ENCODE measurements at regions not wholly inside any gene's neighbourhood (a gene's known extent, or its start where the extent isn't known, plus 50 kb on each side); places are given as distances from the start of the nearest gene placed in this dataset.

DNA sequence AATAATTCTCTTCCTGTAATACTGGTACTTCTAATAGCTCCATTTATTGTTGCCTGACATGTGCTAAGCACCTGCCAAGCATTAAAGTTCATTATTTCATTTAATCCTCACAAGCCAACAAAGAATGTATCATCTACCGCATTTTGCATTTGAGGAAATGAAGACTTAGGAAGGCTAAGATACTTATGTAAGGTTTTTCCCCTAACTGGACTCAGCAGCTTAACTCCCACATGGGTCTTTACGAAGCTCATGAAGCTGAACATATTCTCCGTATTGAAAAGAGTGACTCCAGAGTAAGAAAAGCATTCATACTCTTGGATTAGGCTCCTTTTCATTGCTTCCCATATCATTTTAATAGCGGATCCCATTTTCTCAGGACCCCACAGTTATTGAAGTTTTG is 155.7 kb upstream of the TMEM72 start:
- H3K27ac ChIP-seq, result no peak overlapping the region
- 72% methylated on average over 4 of the region's 4 CpGs for WGBS
- DNase-seq (ENCODE audit: low spot score in 2 of 2), result no peak

GRCh38 chr10:44756216-44756615 is 154.9 kb upstream of the TMEM72 start:
- no peak for TF ChIP-seq POLR2AphosphoS5 (IDR thresholded peaks at IDR 0.05)
- no peak for TF ChIP-seq EP300 (IDR thresholded peaks at IDR 0.05)
- TF ChIP-seq POLR2A (IDR thresholded peaks at IDR 0.05), result no peak
- TF ChIP-seq CTCF (IDR thresholded peaks at IDR 0.05), result no peak
- Histone ChIP-seq H3K9me3 (no peaks in the 10 kb centered on the region), H3K27me3 (no peaks in the 10 kb centered on the region), H3K4me3 (no peak overlapping the region), H3K4me1 (no peaks in the 10 kb centered on the region), H3K27ac (no peak overlapping the region), H3K36me3 (no peaks in the 10 kb centered on the region)
- DNase-seq (ENCODE audit: low spot score in 2 of 2), result no peak
- WGBS, result 80% methylated on average over 6 of the region's 6 CpGs

More for the DNA sequence above, 155.7 kb upstream of the TMEM72 start:
- H3K4me1 ChIP-seq, result no peaks in the 10 kb centered on the region
- H3K4me3 ChIP-seq, result no peak overlapping the region
- H3K36me3 ChIP-seq, result no peaks in the 10 kb centered on the region
- TF ChIP-seq POLR2A (IDR thresholded peaks at IDR 0.05) (no peak), CTCF (IDR thresholded peaks at IDR 0.05) (no peak), EP300 (IDR thresholded peaks at IDR 0.05) (no peak), POLR2AphosphoS5 (IDR thresholded peaks at IDR 0.05) (no peak)
- H3K9me3 ChIP-seq, result no peaks in the 10 kb centered on the region
- no peaks in the 10 kb centered on the region for H3K27me3 ChIP-seq

DNA sequence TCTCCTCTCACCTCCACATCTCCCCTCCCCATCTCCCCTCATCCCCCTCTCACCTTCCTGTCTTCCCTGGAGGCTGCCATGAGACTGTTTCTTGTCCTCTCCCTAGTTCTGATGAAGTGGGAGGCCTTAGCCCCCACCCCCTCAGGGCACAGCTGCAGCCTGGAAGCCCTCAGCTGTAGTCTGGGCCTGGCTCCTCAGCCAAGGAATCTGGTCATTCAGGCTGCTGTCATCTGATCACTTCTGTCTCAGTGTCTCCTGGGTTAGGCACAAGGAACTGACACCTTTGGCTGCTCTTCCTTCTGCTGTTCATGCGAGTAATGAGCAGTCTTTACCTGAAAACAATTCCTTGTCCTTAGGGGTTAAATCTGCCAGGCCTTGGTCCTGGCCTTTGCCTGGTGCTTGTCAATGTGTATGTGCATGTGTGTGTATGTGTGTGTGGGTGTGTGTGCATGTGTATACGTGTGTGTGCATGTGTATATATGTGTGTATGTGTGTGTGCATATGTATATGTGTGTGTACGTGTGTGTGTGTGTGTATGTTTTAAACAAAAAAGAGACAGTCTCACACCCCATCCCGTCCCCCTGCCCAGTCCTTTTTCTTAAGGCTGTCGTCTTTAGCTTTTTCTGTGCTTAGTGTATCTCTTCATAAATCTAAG is 153.5 kb upstream of the TMEM72 start:
- Histone ChIP-seq H3K4me1 (no peaks in the 10 kb centered on the region), H3K27me3 (no peaks in the 10 kb centered on the region), H3K36me3 (no peaks in the 10 kb centered on the region), H3K9me3 (no peaks in the 10 kb centered on the region), H3K27ac (no peak overlapping the region), H3K4me3 (no peak overlapping the region)
- WGBS, result 84% methylated on average over 5 of the region's 5 CpGs
- no peak for TF ChIP-seq CTCF (IDR thresholded peaks at IDR 0.05)
- TF ChIP-seq POLR2AphosphoS5 (IDR thresholded peaks at IDR 0.05), result no peak
- no peak for TF ChIP-seq EP300 (IDR thresholded peaks at IDR 0.05)
- no peak for TF ChIP-seq POLR2A (IDR thresholded peaks at IDR 0.05)
- no peak for DNase-seq (ENCODE audit: low spot score in 2 of 2)

DNA sequence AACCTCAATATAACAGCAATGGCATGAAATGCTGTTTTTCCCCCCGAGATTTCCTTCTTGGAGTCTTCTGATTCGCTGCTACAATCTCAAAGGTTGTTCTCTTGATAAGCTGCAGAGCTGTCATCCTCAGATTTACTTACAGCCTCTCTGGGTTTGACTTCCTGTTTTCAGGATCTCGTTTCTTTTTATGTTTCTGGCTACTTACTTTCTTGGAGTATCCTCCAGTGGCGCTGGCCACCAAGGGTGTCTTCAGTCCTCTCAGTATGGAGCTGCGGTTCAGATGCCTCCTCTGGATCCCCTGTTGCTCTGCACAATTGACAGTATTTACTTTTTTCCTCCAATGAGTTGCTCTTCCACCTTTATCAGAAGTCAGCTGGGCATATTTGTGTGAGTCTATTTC is 152.0 kb upstream of the TMEM72 start:
- DNase-seq (ENCODE audit: low spot score in 2 of 2), result no peak
- no peaks in the 10 kb centered on the region for H3K27me3 ChIP-seq

DNA sequence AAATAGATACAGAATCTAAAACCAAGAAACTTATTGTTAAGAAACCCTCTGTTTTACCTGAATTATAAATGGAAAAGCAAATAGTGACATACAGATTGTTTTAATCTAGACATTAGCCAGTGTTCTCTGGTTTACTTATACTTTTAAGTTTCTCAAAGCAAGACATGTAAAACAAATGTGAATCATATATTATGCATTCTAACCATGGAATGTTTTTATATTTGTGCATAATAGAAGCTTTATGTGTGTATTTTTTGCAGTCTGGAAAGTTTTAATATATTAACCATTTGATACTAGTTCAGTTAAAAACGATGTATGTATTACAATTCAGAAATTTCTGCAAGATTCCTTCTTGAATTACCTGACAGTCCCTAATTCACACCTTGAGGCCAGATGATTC is 150.6 kb upstream of the TMEM72 start:
- no peaks in the 10 kb centered on the region for H3K27me3 ChIP-seq
- no peaks in the 10 kb centered on the region for H3K4me1 ChIP-seq
- no peak overlapping the region for H3K4me3 ChIP-seq
- DNase-seq (ENCODE audit: low spot score in 2 of 2), result no peak
- no peak overlapping the region for H3K27ac ChIP-seq
- TF ChIP-seq EP300 (IDR thresholded peaks at IDR 0.05), result no peak
- no peak for TF ChIP-seq POLR2AphosphoS5 (IDR thresholded peaks at IDR 0.05)
- TF ChIP-seq CTCF (IDR thresholded peaks at IDR 0.05), result no peak
- TF ChIP-seq POLR2A (IDR thresholded peaks at IDR 0.05), result no peak
- no peaks in the 10 kb centered on the region for H3K36me3 ChIP-seq
- no peaks in the 10 kb centered on the region for H3K9me3 ChIP-seq
- 35% methylated on average over 1 of the region's 1 CpG for WGBS

More for the DNA sequence above, 152.0 kb upstream of the TMEM72 start:
- WGBS, result 62% methylated on average over 5 of the region's 5 CpGs
- H3K36me3 ChIP-seq, result no peaks in the 10 kb centered on the region
- H3K4me1 ChIP-seq, result no peaks in the 10 kb centered on the region
- TF ChIP-seq CTCF (IDR thresholded peaks at IDR 0.05) (no peak), POLR2AphosphoS5 (IDR thresholded peaks at IDR 0.05) (no peak)
- H3K4me3 ChIP-seq, result no peak overlapping the region
- no peak overlapping the region for H3K27ac ChIP-seq
- no peaks in the 10 kb centered on the region for H3K9me3 ChIP-seq
